ENCODE measurements at regions not wholly inside any gene's neighbourhood (a gene's known extent, or its start where the extent isn't known, plus 50 kb on each side); places are given as distances from the start of the nearest gene placed in this dataset.

GRCh38 chr2:45291296-45291701 is 282.0 kb upstream of the SIX2 start:
- Histone ChIP-seq H3K27me3 (peaks cover 0 to 4% (median 0%) of the 10 kb centered on the region in 9 donors), H3K36me3 (no peaks in the 10 kb centered on the region), H3K4me3 (no peak overlapping the region), H3K27ac (no peak overlapping the region), H3K4me1 (no peaks in the 10 kb centered on the region), H3K9me3 (no peaks in the 10 kb centered on the region)
- TF ChIP-seq POLR2A (IDR thresholded peaks at IDR 0.05), result no peak
- no peak for DNase-seq
- no peak for ATAC-seq
- intact Hi-C loops (cut with DNase I), result no loop called here
- WGBS, 4 donors, result 49 to 65% (median 52%) methylated on average over 4 of the region's 4 CpGs

DNA sequence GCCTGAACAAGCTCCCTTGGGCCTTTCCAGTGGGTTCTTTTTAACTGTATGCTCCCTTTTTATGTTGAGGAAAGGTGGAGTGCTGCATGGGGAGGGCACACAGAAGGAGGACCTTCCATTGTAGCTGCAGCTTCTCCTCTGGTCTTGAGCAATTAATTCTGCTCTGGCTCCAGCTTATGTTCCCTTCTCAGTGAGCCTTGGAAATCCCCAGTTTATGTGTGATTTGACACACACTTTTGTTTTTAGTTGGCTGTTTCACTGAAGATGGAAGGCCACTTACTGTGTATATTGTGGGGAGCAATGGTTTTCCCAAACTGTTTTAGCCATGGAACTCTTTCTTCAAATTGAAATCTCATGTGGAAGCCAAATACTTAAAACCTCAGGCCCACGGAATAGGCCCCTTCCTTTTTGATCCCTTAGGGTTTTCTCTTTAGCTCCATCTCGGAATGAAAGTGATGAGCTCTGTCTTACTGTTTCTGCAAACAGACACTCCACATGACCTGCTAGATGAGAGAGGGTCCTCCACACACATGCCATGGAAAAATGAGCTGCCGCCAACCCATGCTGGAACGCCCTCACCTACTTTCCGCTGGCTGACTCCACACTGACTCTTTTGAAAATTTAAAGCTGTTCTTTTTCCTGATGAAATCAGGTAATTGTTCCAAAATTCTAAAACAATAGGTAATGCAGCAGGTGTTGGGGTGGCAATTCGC is 280.9 kb upstream of the SIX2 start:
- intact Hi-C loops (cut with DNase I), result no loop called here
- Histone ChIP-seq H3K27me3 (peaks cover 0 to 4% (median 0%) of the 10 kb centered on the region in 9 donors), H3K4me3 (no peak overlapping the region), H3K36me3 (no peaks in the 10 kb centered on the region), H3K9me3 (no peaks in the 10 kb centered on the region), H3K4me1 (no peaks in the 10 kb centered on the region), H3K27ac (no peak overlapping the region)
- no peak for TF ChIP-seq CTCF (IDR thresholded peaks at IDR 0.05)
- TF ChIP-seq POLR2A (IDR thresholded peaks at IDR 0.05), result no peak
- ATAC-seq (no peak), DNase-seq (no peak)
- 90 to 95% (median 92%) methylated on average over 6 of the region's 6 CpGs for WGBS, 4 donors

DNA sequence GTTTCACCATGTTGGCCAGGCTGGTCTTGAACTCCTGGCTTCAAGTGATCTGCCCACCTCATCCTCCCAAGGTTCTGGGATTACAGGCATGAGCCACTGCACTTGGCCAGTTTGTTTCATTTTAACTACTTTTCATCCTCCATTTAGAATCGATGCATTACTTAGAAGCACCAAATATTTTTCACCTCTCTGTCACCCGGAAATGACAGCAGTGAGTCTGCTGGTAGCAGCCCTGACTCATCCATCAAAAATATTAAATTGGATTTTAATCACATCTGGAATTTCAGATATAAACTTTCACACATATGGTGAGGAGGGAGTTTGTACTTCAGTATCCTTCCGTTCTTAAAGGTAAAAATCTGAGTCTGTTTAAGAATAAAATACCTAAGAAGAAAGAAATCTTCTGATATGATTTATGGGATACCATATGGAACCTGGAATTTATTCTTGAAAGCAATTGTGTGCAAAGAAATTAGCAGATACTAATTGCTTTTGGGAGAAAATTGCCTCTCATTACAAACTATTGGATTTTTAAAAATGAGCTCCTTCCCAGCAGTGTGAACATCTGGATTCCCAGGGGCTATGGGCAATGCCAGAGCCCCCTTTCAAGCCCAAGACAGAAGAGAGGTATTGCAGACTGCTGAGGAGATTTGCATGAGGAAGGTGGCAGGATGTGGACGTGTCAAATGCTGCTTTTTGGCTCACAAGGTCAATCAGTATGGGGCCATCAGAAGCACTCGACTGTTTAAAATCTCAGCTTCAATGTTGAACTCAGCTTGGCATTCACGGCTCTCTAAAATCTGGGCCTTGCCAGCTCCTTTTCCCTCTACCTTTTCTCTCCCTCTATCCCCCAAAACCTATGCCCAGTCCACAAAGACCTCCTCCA is 279.5 kb upstream of the SIX2 start:
- WGBS, 4 donors, result 85 to 86% (median 86%) methylated on average over 6 of the region's 6 CpGs
- no peak overlapping the region for H3K27ac ChIP-seq
- ATAC-seq (no peak), DNase-seq (no peak)
- TF ChIP-seq POLR2A (IDR thresholded peaks at IDR 0.05) (no peak), CTCF (IDR thresholded peaks at IDR 0.05) (no peak)
- H3K9me3 ChIP-seq, result no peaks in the 10 kb centered on the region
- peaks cover 0 to 4% (median 0%) of the 10 kb centered on the region in 9 donors for H3K27me3 ChIP-seq
- no peaks in the 10 kb centered on the region for H3K36me3 ChIP-seq
- H3K4me3 ChIP-seq, result no peak overlapping the region
- intact Hi-C loops (cut with DNase I), result no loop called here
- no peaks in the 10 kb centered on the region for H3K4me1 ChIP-seq

- H3K4me3 ChIP-seq, result no peak overlapping the region
- intact Hi-C loops (cut with DNase I), result no loop called here
- DNase-seq, result no peak
- 51 to 66% (median 62%) methylated on average over 4 of the region's 4 CpGs for WGBS, 4 donors
- no peak for ATAC-seq
- no peaks in the 10 kb centered on the region for H3K27me3 ChIP-seq
- TF ChIP-seq POLR2A (IDR thresholded peaks at IDR 0.05), result no peak
- no peak for TF ChIP-seq CTCF (IDR thresholded peaks at IDR 0.05)
- H3K9me3 ChIP-seq, result no peaks in the 10 kb centered on the region
- H3K4me1 ChIP-seq, result no peaks in the 10 kb centered on the region
- H3K27ac ChIP-seq, result no peak overlapping the region
- no peaks in the 10 kb centered on the region for H3K36me3 ChIP-seq
These were observed 277.8 kb upstream of the SIX2 start for GRCh38 chr2:45287045-45287444.

All from heart left ventricle (tissue), 16 donors.